ENCODE measurements at regions not wholly inside any gene's neighbourhood (a gene's known extent, or its start where the extent isn't known, plus 50 kb on each side); places are given as distances from the start of the nearest gene placed in this dataset.

DNA sequence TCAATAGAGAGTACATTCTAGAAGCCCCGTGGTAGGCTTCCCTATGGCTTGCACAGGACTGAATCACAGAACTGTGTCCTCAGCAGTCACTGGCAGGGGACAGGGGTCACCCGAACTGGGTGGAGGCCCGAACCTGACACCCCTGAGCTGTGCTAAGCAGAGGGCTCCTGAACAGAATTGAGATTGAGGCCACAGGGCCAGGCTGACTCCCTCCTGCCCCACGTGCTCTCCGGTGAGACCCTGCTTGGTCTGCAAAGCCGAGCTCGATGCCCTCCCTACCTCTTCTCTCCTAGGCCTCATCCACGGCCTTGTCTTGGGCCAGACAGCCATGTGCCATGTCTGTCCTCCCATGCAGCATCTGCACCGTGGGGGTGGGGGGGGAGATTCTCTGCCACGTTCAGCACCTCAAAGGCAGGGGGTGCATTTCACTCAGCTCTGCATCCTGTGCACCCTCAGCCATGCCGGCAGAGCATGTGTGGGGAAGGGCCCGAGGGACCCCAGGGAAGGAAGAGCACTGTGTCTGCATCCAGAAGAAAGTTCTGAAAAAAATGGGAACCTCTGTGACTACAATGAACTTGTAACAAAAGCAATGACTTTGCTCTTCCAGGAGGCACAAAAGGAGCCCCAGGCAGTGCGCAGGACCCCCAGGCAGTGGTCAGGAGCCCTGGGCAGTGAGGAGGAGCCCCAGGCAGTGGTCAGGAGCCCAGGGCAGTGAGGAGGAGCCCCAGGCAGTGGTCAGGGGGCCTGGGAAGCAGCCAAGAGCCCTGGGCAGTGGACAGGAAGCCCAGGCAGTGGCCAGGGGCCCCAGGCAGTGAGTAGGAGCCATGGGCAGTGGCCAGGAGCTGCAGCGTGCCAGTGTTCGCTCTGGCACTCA, 76.7 kb upstream of the SEPTIN5 start:
- TF ChIP-seq, protein P1, sequence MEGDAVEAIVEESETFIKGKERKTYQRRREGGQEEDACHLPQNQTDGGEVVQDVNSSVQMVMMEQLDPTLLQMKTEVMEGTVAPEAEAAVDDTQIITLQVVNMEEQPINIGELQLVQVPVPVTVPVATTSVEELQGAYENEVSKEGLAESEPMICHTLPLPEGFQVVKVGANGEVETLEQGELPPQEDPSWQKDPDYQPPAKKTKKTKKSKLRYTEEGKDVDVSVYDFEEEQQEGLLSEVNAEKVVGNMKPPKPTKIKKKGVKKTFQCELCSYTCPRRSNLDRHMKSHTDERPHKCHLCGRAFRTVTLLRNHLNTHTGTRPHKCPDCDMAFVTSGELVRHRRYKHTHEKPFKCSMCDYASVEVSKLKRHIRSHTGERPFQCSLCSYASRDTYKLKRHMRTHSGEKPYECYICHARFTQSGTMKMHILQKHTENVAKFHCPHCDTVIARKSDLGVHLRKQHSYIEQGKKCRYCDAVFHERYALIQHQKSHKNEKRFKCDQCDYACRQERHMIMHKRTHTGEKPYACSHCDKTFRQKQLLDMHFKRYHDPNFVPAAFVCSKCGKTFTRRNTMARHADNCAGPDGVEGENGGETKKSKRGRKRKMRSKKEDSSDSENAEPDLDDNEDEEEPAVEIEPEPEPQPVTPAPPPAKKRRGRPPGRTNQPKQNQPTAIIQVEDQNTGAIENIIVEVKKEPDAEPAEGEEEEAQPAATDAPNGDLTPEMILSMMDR (IDR thresholded peaks at IDR 0.05): no peak
- TF ChIP-seq POLR2A (IDR thresholded peaks at IDR 0.05): no peak

Measured in lower leg skin (tissue), 3 donors.